Calu3 (cell line): ENCODE measurements at regions not wholly inside any gene's neighbourhood (a gene's known extent, or its start where the extent isn't known, plus 50 kb on each side); places are given as distances from the start of the nearest gene placed in this dataset.

Experiments
- BruUV-seq: library from RNA; stranded (reverse); fragments of 400-500 nt; replicated peaks from 2 replicates; lab custom pipeline; 2021; lab: Mats Ljungman, UMichigan
- CTCF ChIA-PET: fragments of 300-600 bp; sonication (Branson Sonifier 250); formaldehyde crosslinking; loops from one replicate; lab custom pipeline; 2022; ENCODE audit warnings: antibody characterized with exemption; lab: Charles Lee
- DNase-seq: peaks from one replicate; pipeline ENCODE4 v3.0.0; 2022
- H3K27ac Mint-ChIP-seq: one replicate; pipeline ENCODE4 v1.8.0; 2022; ENCODE audit warnings: mixed read lengths; ENCODE audit not compliant: unreplicated experiment
- H3K27me3 Mint-ChIP-seq: one replicate; pipeline ENCODE4 v1.8.0; 2022; ENCODE audit warnings: mixed read lengths; ENCODE audit not compliant: unreplicated experiment
- H3K36me3 Mint-ChIP-seq: one replicate; pipeline ENCODE4 v1.8.0; 2022; ENCODE audit warnings: mild to moderate bottlenecking, moderate library complexity, mixed read lengths; ENCODE audit not compliant: insufficient read depth, unreplicated experiment
- H3K4me1 Mint-ChIP-seq: one replicate; pipeline ENCODE4 v1.8.0; 2022; ENCODE audit warnings: mild to moderate bottlenecking, low read depth, mixed read lengths; ENCODE audit not compliant: unreplicated experiment
- H3K4me3 Mint-ChIP-seq: one replicate; pipeline ENCODE4 v1.8.0; 2022; ENCODE audit warnings: mild to moderate bottlenecking, low read depth, moderate library complexity, mixed read lengths; ENCODE audit not compliant: unreplicated experiment
- H3K9me3 Mint-ChIP-seq: one replicate; pipeline ENCODE4 v1.8.0; 2022; ENCODE audit warnings: low read depth, mixed read lengths; ENCODE audit not compliant: unreplicated experiment
- CTCF ChIP-seq: fragments of 200-600 bp; IDR thresholded peaks from one replicate; pipeline ENCODE4 v1.8.0; 2022; ENCODE audit warnings: antibody characterized with exemption; ENCODE audit not compliant: unreplicated experiment
- intact Hi-C: fragments of 100-400 bp; cut with micrococcal nuclease; formaldehyde crosslinking; loops from one replicate; pipeline ENCODE4 v1.10.0; 2022; ENCODE audit not compliant: unreplicated experiment

- CTCF ChIA-PET = no interaction called here
- H3K4me3 Mint-ChIP-seq = no peak overlapping the region
- no peak for TF ChIP-seq CTCF
- H3K27me3 Mint-ChIP-seq = no peaks in the 10 kb centered on the region
- DNase-seq = no peak
- no TSS peak for BruUV-seq
- H3K36me3 Mint-ChIP-seq = no peaks in the 10 kb centered on the region
- no peak overlapping the region for H3K27ac Mint-ChIP-seq
- intact Hi-C loops = no loop called here
- no peaks in the 10 kb centered on the region for H3K4me1 Mint-ChIP-seq
- H3K9me3 Mint-ChIP-seq = peaks cover 13% of the 10 kb centered on the region
Measured at GRCh38 chr19:31730270-31730669, 381.0 kb upstream of the TSHZ3 start.

- Mint-ChIP-seq H3K36me3 (no peaks in the 10 kb centered on the region), H3K27me3 (no peaks in the 10 kb centered on the region), H3K27ac (no peak overlapping the region), H3K4me1 (no peaks in the 10 kb centered on the region), H3K4me3 (no peak overlapping the region), H3K9me3 (peaks cover 16% of the 10 kb centered on the region)
- TF ChIP-seq CTCF = no peak
- intact Hi-C loops = no loop called here
- no TSS peak for BruUV-seq
- CTCF ChIA-PET = no interaction called here
- DNase-seq = no peak
Measured at GRCh38 chr19:31733591-31733990, 384.4 kb upstream of the TSHZ3 start.

GRCh38 chr19:31742249-31742648, 393.0 kb upstream of the TSHZ3 start:
- Mint-ChIP-seq H3K36me3 (no peaks in the 10 kb centered on the region), H3K4me3 (no peak overlapping the region), H3K9me3 (peaks cover 28% of the 10 kb centered on the region), H3K4me1 (no peaks in the 10 kb centered on the region), H3K27me3 (no peaks in the 10 kb centered on the region), H3K27ac (no peak overlapping the region)
- no TSS peak for BruUV-seq
- intact Hi-C loops = no loop called here
- no peak for DNase-seq
- CTCF ChIA-PET = no interaction called here
- TF ChIP-seq CTCF = no peak

GRCh38 chr19:31745731-31746130, 396.5 kb upstream of the TSHZ3 start:
- Mint-ChIP-seq H3K27ac (no peak overlapping the region), H3K36me3 (no peaks in the 10 kb centered on the region), H3K4me1 (no peaks in the 10 kb centered on the region), H3K4me3 (no peak overlapping the region), H3K27me3 (no peaks in the 10 kb centered on the region), H3K9me3 (peaks cover 24% of the 10 kb centered on the region)
- no TSS peak for BruUV-seq
- CTCF ChIA-PET = no interaction called here
- no peak for TF ChIP-seq CTCF
- DNase-seq = no peak
- intact Hi-C loops = no loop called here

GRCh38 chr19:31749231-31749630, 400.0 kb upstream of the TSHZ3 start:
- Mint-ChIP-seq H3K4me1 (no peaks in the 10 kb centered on the region), H3K4me3 (no peak overlapping the region), H3K36me3 (no peaks in the 10 kb centered on the region), H3K27ac (no peak overlapping the region), H3K9me3 (peaks cover 12% of the 10 kb centered on the region), H3K27me3 (no peaks in the 10 kb centered on the region)
- CTCF ChIA-PET = no interaction called here
- DNase-seq = no peak
- no TSS peak for BruUV-seq
- intact Hi-C loops = no loop called here
- TF ChIP-seq CTCF = no peak
